Fibroblast of mammary gland (primary cell): ENCODE measurements at regions not wholly inside any gene's neighbourhood (a gene's known extent, or its start where the extent isn't known, plus 50 kb on each side); places are given as distances from the start of the nearest gene placed in this dataset.

ENCODE experiments used
- DNase-seq: peaks from one replicate; pipeline ENCODE4 v3.0.0-alpha.2; 2010; ENCODE audit warnings: low read depth
- H3K4me3 ChIP-seq: 2 replicates; pipeline ENCODE4 v1.5.1; 2011; ENCODE audit warnings: low read depth, mild to moderate bottlenecking, low read length, moderate library complexity; ENCODE audit not compliant: control insufficient read depth
- TF ChIP-seq, protein P1 (sequence below): conservative IDR thresholded peaks from 2 replicates; pipeline ENCODE4 v1.5.1; 2011; ENCODE audit warnings: low read depth, low read length, inconsistent platforms; ENCODE audit not compliant: control insufficient read depth, insufficient read depth

DNA sequence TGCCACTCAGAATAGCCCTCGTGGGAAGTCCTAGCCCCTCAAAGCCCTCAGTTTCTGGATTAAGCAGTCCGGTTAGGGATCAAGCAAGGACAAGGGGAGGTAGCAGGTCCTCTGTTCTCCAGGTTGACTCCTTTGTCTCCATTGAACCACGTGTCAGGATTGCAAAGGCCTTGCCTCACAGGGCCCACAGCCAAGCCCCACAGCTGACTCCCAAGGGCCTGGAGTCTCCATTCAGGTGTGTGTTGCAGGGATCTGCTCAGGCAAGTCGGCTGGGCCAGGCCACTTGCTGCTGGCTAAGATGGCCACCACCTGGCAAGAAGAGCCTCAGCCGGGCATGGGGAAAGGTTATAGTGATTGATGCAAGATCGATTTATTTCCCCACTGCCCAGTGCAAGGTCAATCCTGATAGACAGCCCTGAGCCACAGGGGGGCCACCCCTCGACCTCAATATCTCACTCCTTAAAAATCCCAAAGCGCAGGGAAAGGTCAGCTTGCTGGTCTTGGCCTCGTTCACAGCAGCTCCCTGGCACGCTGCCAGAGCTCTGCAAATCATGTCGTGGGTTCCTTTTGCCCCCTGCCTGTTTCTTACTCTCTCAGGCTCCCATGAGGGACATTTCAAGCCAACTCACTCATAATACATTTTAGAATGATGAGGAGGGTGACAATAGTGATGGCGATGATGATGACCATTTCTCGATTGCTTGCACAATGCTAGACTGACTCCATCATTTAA, 75.9 kb downstream of the EDN3 start:
- H3K4me3 ChIP-seq = no peak overlapping the region
- no peak for DNase-seq
- TF ChIP-seq, protein P1, sequence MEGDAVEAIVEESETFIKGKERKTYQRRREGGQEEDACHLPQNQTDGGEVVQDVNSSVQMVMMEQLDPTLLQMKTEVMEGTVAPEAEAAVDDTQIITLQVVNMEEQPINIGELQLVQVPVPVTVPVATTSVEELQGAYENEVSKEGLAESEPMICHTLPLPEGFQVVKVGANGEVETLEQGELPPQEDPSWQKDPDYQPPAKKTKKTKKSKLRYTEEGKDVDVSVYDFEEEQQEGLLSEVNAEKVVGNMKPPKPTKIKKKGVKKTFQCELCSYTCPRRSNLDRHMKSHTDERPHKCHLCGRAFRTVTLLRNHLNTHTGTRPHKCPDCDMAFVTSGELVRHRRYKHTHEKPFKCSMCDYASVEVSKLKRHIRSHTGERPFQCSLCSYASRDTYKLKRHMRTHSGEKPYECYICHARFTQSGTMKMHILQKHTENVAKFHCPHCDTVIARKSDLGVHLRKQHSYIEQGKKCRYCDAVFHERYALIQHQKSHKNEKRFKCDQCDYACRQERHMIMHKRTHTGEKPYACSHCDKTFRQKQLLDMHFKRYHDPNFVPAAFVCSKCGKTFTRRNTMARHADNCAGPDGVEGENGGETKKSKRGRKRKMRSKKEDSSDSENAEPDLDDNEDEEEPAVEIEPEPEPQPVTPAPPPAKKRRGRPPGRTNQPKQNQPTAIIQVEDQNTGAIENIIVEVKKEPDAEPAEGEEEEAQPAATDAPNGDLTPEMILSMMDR = no peak

DNA sequence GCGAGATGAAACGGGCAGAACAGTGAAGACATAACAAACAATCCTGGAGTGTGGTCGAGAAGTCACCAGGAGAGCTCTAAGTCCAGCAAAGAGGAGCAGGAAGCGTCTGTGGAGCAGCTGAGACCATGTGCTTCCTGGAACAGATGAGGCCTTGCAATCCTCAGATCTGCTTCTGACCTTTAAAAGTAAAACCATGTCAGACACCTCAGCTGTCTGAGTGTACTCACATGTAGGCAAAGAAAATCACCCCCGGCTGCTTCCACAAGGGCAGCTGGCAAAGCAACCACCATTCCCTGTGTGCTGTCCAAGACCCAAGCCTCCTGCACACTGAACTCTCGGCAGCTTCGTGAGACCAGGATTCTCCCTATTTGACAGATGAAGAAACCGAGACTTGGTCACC, 76.6 kb downstream of the EDN3 start:
- no peak for DNase-seq
- TF ChIP-seq, protein P1 = no peak
- no peak overlapping the region for H3K4me3 ChIP-seq

DNA sequence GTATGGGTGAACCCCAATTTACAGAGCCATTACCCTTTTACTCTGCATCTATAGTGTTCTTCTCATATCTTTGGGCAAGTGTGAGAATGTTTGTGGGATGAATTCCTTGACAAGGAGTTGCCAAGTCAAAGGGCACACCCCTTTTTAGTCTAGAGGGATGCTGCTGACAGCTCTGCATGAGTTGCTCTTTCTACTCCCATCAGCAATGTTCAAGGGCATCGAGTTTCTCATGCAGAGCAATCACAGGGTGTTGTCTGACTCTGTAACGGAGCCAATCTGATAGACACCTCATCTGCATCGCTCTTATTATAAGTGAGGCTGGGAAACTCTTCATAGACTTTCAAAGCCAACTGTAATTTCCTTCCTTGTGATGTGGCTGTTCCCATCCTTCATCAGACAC, 77.4 kb downstream of the EDN3 start:
- no peak overlapping the region for H3K4me3 ChIP-seq
- TF ChIP-seq, protein P1 = no peak
- no peak for DNase-seq

DNA sequence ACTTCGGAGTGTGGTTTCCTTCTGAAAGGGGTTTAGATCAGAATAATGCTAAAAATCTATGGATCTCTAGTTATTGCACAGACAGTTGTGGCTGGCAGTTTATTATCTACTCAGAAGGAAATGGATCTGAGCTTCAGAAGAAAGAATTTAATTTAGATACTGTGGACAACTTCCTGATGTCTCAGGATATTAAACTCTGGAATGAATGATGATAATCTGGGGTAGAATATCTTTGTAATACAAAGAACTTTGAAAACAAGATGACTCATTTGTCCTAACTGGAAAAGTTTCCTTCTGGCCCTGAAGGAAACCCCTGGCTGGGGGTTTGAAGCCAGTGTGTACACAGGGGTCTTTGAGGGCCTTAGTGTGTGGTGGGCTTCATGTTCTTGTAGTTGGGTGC, 78.0 kb downstream of the EDN3 start:
- H3K4me3 ChIP-seq = no peak overlapping the region
- DNase-seq = no peak
- TF ChIP-seq, protein P1 = no peak

DNA sequence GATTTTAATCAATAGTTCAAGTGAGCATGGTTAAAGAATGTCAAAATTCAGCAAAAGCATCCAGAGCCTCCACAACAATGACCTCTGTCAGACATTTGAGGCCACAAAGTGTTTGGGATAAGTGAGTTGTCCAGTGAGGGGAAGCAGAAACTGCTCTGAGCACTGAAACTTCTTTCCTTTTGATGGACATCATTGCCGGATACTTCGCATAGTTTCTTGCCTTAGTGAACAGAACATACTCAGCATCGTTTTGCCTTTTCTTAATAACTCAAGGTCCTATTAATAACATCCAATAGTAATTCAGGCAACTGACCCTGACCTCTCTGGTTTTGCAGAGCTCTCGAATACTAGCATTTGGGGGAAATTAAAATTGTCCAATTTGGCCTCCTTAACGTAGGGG, 78.6 kb downstream of the EDN3 start:
- TF ChIP-seq, protein P1 = no peak
- H3K4me3 ChIP-seq = no peak overlapping the region
- DNase-seq = no peak

DNA sequence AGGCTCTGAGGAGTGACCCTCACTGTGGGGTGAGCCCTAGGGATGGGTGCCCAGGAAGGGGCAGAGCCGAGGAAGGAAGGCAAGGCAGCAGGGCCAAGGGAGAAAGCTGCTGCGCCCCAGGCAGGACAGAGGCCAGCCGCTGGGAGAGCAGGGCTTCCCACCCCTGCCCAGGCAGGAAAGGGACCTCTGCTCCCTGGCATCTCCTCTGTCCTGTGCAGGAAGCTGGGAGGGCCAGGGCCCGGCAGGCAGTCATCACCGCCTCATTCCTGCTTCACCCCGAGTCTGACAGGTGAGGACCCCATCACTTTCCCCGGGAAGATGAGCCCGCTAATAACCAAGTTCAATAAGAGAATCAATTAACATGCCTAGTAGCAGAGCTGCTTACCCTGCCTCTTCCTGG, 81.3 kb downstream of the EDN3 start:
- no peak overlapping the region for H3K4me3 ChIP-seq
- DNase-seq = no peak
- TF ChIP-seq, protein P1 = no peak
